ENCODE measurements at regions not wholly inside any gene's neighbourhood (a gene's known extent, or its start where the extent isn't known, plus 50 kb on each side); places are given as distances from the start of the nearest gene placed in this dataset.
A peak's percentile ranks its signal among the peaks of the same experiment; 100 is the strongest.

GRCh38 chr14:40053416-40053815 lies 621.2 kb upstream of the FBXO33 start:
- no peaks in the 10 kb centered on the region for H3K36me3 Mint-ChIP-seq (ENCODE audit: low read depth)

More at GRCh38 chr14:40053416-40053815, 621.2 kb upstream of the FBXO33 start:
- no peaks in the 10 kb centered on the region for H3K4me1 ChIP-seq (ENCODE audit: insufficient read depth)
- peak; percentile 5 for DNase-seq (ENCODE audit: low spot score)
- H3K9me3 Mint-ChIP-seq: no peaks in the 10 kb centered on the region
- no peak overlapping the region for H2AFZ ChIP-seq
- peak overlapping the region; percentile 1; the same call in 1 of the 2 replicates for H3K27ac Mint-ChIP-seq
- no peaks in the 10 kb centered on the region for H3K27me3 ChIP-seq (ENCODE audit: insufficient read depth)
- peaks cover 10% of the 10 kb centered on the region; the same call in 2 of the 3 replicates for H3K4me1 Mint-ChIP-seq
- H3K36me3 ChIP-seq (ENCODE audit: insufficient read depth): no peaks in the 10 kb centered on the region
- no peaks in the 10 kb centered on the region for H4K20me1 ChIP-seq (replicated peaks; ENCODE audit: insufficient read depth)
- H3F3A ChIP-seq (replicated peaks; ENCODE audit: low read depth): no peaks in the 10 kb centered on the region
- TF ChIP-seq ZNF331 (CRISPR knock-in tag; IDR thresholded peaks at IDR 0.05; ENCODE audit: low read depth) (no peak), POLR2AphosphoS5 (IDR thresholded peaks at IDR 0.05; ENCODE audit: low read depth) (no peak), STAT1 (IDR thresholded peaks at IDR 0.05; ENCODE audit: unreplicated experiment) (no peak), CREB1 (CRISPR knock-in tag; IDR thresholded peaks at IDR 0.05; ENCODE audit: low read depth) (no peak), ZNF114 (CRISPR knock-in tag; IDR thresholded peaks at IDR 0.05) (no peak), EZH2phosphoT487 (IDR thresholded peaks at IDR 0.05; ENCODE audit: unreplicated experiment) (no peak), EZH2 (IDR thresholded peaks at IDR 0.05; ENCODE audit: low read depth, unreplicated experiment) (no peak), ETS1 (IDR thresholded peaks at IDR 0.05) (no peak), JUNB (IDR thresholded peaks at IDR 0.05; ENCODE audit: unreplicated experiment) (no peak), NANOG (IDR thresholded peaks at IDR 0.05; ENCODE audit: borderline replicate concordance) (no peak), REST (IDR thresholded peaks at IDR 0.05; ENCODE audit: unreplicated experiment) (no peak), ZNF462 (CRISPR knock-in tag; IDR thresholded peaks at IDR 0.05) (no peak)
- no peaks in the 10 kb centered on the region for H3K79me2 ChIP-seq (replicated peaks; ENCODE audit: insufficient read depth)
- H3K27ac ChIP-seq (ENCODE audit: low read depth): no peak overlapping the region
- no peaks in the 10 kb centered on the region for H3K27me3 Mint-ChIP-seq (ENCODE audit: insufficient read depth, low read depth, poor library complexity)
- peak overlapping the region; percentile 23; the same call in 1 of the 2 replicates for H3K4me2 ChIP-seq
- ATAC-seq: no peak
- H3K4me3 Mint-ChIP-seq: no peak overlapping the region
- H3K4me3 ChIP-seq: no peak overlapping the region
- no peaks in the 10 kb centered on the region for H3K9me2 ChIP-seq (ENCODE audit: insufficient read depth)

Measured in GM23338 (cell line).